SK-N-DZ (cell line): ENCODE measurements at regions not wholly inside any gene's neighbourhood (a gene's known extent, or its start where the extent isn't known, plus 50 kb on each side); places are given as distances from the start of the nearest gene placed in this dataset.

Experiments
- DNase-seq: peaks from one replicate; pipeline ENCODE4 v3.0.0-alpha.2; 2015; ENCODE audit warnings: low spot score

- DNase-seq, result no peak
Measured at GRCh38 chr15:45743426-45744235, 108.8 kb downstream of the SQOR start.

- DNase-seq, result no peak
Measured at GRCh38 chr15:45744236-45744589, 109.4 kb downstream of the SQOR start.

- no peak for DNase-seq
Measured at GRCh38 chr15:45747426-45747825, 112.6 kb downstream of the SQOR start.

- DNase-seq, result no peak
Measured at GRCh38 chr15:45751629-45752028, 116.8 kb downstream of the SQOR start.

GRCh38 chr15:45759936-45760335 lies 125.1 kb downstream of the SQOR start:
- no peak for DNase-seq

GRCh38 chr15:45762726-45763125 lies 127.9 kb downstream of the SQOR start:
- no peak for DNase-seq

- no peak for DNase-seq
Measured at GRCh38 chr15:45763170-45763869, 128.5 kb downstream of the SQOR start.

- DNase-seq, result no peak
Measured at GRCh38 chr15:45773149-45773548, 138.3 kb downstream of the SQOR start.

GRCh38 chr15:45776772-45777171 lies 141.9 kb downstream of the SQOR start:
- no peak for DNase-seq

- no peak for DNase-seq
Measured at GRCh38 chr15:45777781-45778180, 143.0 kb downstream of the SQOR start.

GRCh38 chr15:45780352-45780751 lies 145.5 kb downstream of the SQOR start:
- DNase-seq, result no peak

GRCh38 chr15:45784656-45785055 lies 149.8 kb downstream of the SQOR start:
- DNase-seq, result no peak

GRCh38 chr15:45785897-45786296 lies 151.1 kb downstream of the SQOR start:
- no peak for DNase-seq

GRCh38 chr15:45790325-45790943 lies 155.6 kb downstream of the SQOR start:
- peak; percentile 60 for DNase-seq

- no peak for DNase-seq
Measured at GRCh38 chr15:45794304-45794703, 159.5 kb downstream of the SQOR start.

GRCh38 chr15:45794712-45795439 lies 160.0 kb downstream of the SQOR start:
- no peak for DNase-seq

GRCh38 chr15:45795440-45796069 lies 160.7 kb downstream of the SQOR start:
- DNase-seq, result peak; percentile 71

- no peak for DNase-seq
Measured at GRCh38 chr15:45796433-45796832, 161.6 kb downstream of the SQOR start.

- no peak for DNase-seq
Measured at GRCh38 chr15:45799508-45799907, 164.7 kb downstream of the SQOR start.

GRCh38 chr15:45801543-45801942 lies 166.7 kb downstream of the SQOR start:
- no peak for DNase-seq

- DNase-seq, result no peak
Measured at GRCh38 chr15:45802140-45802539, 167.3 kb downstream of the SQOR start.

GRCh38 chr15:45804028-45804427 lies 169.2 kb downstream of the SQOR start:
- no peak for DNase-seq
